Neural progenitor cell (in vitro differentiated cells): ENCODE measurements at regions not wholly inside any gene's neighbourhood (a gene's known extent, or its start where the extent isn't known, plus 50 kb on each side); places are given as distances from the start of the nearest gene placed in this dataset.

Experiments
- EZH2 ChIP-seq: fragments of 200-600 bp; sonication (generic); IDR thresholded peaks from 2 replicates; pipeline ENCODE4 v1.6.1; 2017; ENCODE audit warnings: antibody characterized with exemption, mild to moderate bottlenecking, moderate library complexity
- TF ChIP-seq, protein P1 (sequence below): fragments of 200-600 bp; sonication (generic); IDR thresholded peaks from 2 replicates; pipeline ENCODE4 v1.5.1; 2017; ENCODE audit warnings: antibody characterized with exemption, mild to moderate bottlenecking

DNA sequence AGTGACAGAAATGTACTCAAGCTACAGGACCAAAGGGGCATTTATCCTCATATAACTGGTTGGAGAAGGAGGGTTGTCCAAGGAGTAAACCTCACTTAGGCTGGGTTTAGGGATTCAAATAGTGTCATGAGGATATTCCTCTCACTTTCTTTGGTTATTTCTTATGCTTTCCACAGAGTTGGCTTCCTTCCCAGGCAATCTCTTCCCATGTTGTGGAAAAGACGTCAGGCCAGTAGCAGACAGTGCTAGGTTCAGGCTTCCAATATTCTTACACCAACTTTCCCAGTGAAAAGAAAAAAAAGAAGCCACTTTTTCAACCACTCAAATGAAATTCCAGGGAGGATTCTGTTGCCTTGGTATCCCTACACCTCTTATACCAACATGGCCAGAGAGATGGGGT lies 653.0 kb downstream of the C4orf33 start:
- TF ChIP-seq, protein P1, sequence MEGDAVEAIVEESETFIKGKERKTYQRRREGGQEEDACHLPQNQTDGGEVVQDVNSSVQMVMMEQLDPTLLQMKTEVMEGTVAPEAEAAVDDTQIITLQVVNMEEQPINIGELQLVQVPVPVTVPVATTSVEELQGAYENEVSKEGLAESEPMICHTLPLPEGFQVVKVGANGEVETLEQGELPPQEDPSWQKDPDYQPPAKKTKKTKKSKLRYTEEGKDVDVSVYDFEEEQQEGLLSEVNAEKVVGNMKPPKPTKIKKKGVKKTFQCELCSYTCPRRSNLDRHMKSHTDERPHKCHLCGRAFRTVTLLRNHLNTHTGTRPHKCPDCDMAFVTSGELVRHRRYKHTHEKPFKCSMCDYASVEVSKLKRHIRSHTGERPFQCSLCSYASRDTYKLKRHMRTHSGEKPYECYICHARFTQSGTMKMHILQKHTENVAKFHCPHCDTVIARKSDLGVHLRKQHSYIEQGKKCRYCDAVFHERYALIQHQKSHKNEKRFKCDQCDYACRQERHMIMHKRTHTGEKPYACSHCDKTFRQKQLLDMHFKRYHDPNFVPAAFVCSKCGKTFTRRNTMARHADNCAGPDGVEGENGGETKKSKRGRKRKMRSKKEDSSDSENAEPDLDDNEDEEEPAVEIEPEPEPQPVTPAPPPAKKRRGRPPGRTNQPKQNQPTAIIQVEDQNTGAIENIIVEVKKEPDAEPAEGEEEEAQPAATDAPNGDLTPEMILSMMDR, result no peak
- no peak for TF ChIP-seq EZH2
